ENCODE measurements at regions not wholly inside any gene's neighbourhood (a gene's known extent, or its start where the extent isn't known, plus 50 kb on each side); places are given as distances from the start of the nearest gene placed in this dataset.
A peak's percentile ranks its signal among the peaks of the same experiment; 100 is the strongest.
"Not testable (repeated sequence)": the region's sequence is repeated elsewhere in the genome, so short reads cannot be mapped to it uniquely, and the experiment has no call there.

GRCh38 chr12:61554268-61555008, 705.8 kb upstream of the USP15 start:
- in situ Hi-C loops (cut with HindIII; ENCODE audit: low pct_unique_long_range_greater_than_20kb, low sequenced_read_pairs), result no loop called here
- TF ChIP-seq JUND (IDR thresholded peaks at IDR 0.05; ENCODE audit: low read depth), result no peak
- no peak for DNase-seq (ENCODE audit: low read depth in 1 of 2, low spot score in 1 of 2)

GRCh38 chr12:61563665-61564450, 696.3 kb upstream of the USP15 start:
- in situ Hi-C loops (cut with HindIII; ENCODE audit: low pct_unique_long_range_greater_than_20kb, low sequenced_read_pairs), result no loop called here
- DNase-seq (ENCODE audit: low read depth in 1 of 2, low spot score in 1 of 2), result no peak
- no peak for TF ChIP-seq JUND (IDR thresholded peaks at IDR 0.05; ENCODE audit: low read depth)

GRCh38 chr12:61564466-61564865, 695.7 kb upstream of the USP15 start:
- TF ChIP-seq JUND (IDR thresholded peaks at IDR 0.05; ENCODE audit: low read depth), result no peak
- DNase-seq (ENCODE audit: low read depth in 1 of 2, low spot score in 1 of 2), result no peak
- in situ Hi-C loops (cut with HindIII; ENCODE audit: low pct_unique_long_range_greater_than_20kb, low sequenced_read_pairs), result no loop called here

- TF ChIP-seq JUND (IDR thresholded peaks at IDR 0.05; ENCODE audit: low read depth), result no peak
- in situ Hi-C loops (cut with HindIII; ENCODE audit: low pct_unique_long_range_greater_than_20kb, low sequenced_read_pairs), result no loop called here
- DNase-seq (ENCODE audit: low read depth in 1 of 2, low spot score in 1 of 2), result no peak
Observed at GRCh38 chr12:61566183-61566582, 694.0 kb upstream of the USP15 start.

- no peak for DNase-seq (ENCODE audit: low read depth in 1 of 2, low spot score in 1 of 2)
- TF ChIP-seq JUND (IDR thresholded peaks at IDR 0.05; ENCODE audit: low read depth), result no peak
- in situ Hi-C loops (cut with HindIII; ENCODE audit: low pct_unique_long_range_greater_than_20kb, low sequenced_read_pairs), result no loop called here
Observed at GRCh38 chr12:61574339-61574738, 685.9 kb upstream of the USP15 start.

GRCh38 chr12:61584943-61585342, 675.3 kb upstream of the USP15 start:
- no peak for TF ChIP-seq JUND (IDR thresholded peaks at IDR 0.05; ENCODE audit: low read depth)
- no peak for DNase-seq (ENCODE audit: low read depth in 1 of 2, low spot score in 1 of 2)
- in situ Hi-C loops (cut with HindIII; ENCODE audit: low pct_unique_long_range_greater_than_20kb, low sequenced_read_pairs), result no loop called here

- in situ Hi-C loops (cut with HindIII; ENCODE audit: low pct_unique_long_range_greater_than_20kb, low sequenced_read_pairs); DNase-seq (ENCODE audit: low read depth in 1 of 2, low spot score in 1 of 2): not testable (repeated sequence)
Observed at GRCh38 chr12:61590864-61591263, 669.3 kb upstream of the USP15 start.

GRCh38 chr12:61610143-61610542, 650.1 kb upstream of the USP15 start:
- no peak for DNase-seq (ENCODE audit: low read depth in 1 of 2, low spot score in 1 of 2)
- TF ChIP-seq JUND (IDR thresholded peaks at IDR 0.05; ENCODE audit: low read depth), result no peak

GRCh38 chr12:61629702-61630101, 630.5 kb upstream of the USP15 start:
- TF ChIP-seq JUND (IDR thresholded peaks at IDR 0.05; ENCODE audit: low read depth), result no peak

More at GRCh38 chr12:61610143-61610542, 650.1 kb upstream of the USP15 start:
- in situ Hi-C loops (cut with HindIII; ENCODE audit: low pct_unique_long_range_greater_than_20kb, low sequenced_read_pairs), result no loop called here

GRCh38 chr12:61646639-61647038, 613.6 kb upstream of the USP15 start:
- in situ Hi-C loops (cut with HindIII; ENCODE audit: low pct_unique_long_range_greater_than_20kb, low sequenced_read_pairs), result no loop called here
- DNase-seq (ENCODE audit: low read depth in 1 of 2, low spot score in 1 of 2), result no peak
- no peak for TF ChIP-seq JUND (IDR thresholded peaks at IDR 0.05; ENCODE audit: low read depth)

More at GRCh38 chr12:61629702-61630101, 630.5 kb upstream of the USP15 start:
- no peak for DNase-seq (ENCODE audit: low read depth in 1 of 2, low spot score in 1 of 2)
- in situ Hi-C loops (cut with HindIII; ENCODE audit: low pct_unique_long_range_greater_than_20kb, low sequenced_read_pairs), result no loop called here

- no peak for TF ChIP-seq JUND (IDR thresholded peaks at IDR 0.05; ENCODE audit: low read depth)
- in situ Hi-C loops (cut with HindIII; ENCODE audit: low pct_unique_long_range_greater_than_20kb, low sequenced_read_pairs), result no loop called here
- DNase-seq (ENCODE audit: low read depth in 1 of 2, low spot score in 1 of 2), result no peak
Observed at GRCh38 chr12:61647566-61647965, 612.6 kb upstream of the USP15 start.

- no peak for DNase-seq (ENCODE audit: low read depth in 1 of 2, low spot score in 1 of 2)
- TF ChIP-seq JUND (IDR thresholded peaks at IDR 0.05; ENCODE audit: low read depth), result no peak
- in situ Hi-C loops (cut with HindIII; ENCODE audit: low pct_unique_long_range_greater_than_20kb, low sequenced_read_pairs), result no loop called here
Observed at GRCh38 chr12:61652265-61652664, 607.9 kb upstream of the USP15 start.

- in situ Hi-C loops (cut with HindIII; ENCODE audit: low pct_unique_long_range_greater_than_20kb, low sequenced_read_pairs), result no loop called here
- TF ChIP-seq JUND (IDR thresholded peaks at IDR 0.05; ENCODE audit: low read depth), result no peak
- DNase-seq (ENCODE audit: low read depth in 1 of 2, low spot score in 1 of 2), result peak in 1 of 2 experiments; percentile 47
Observed at GRCh38 chr12:61654698-61655097, 605.5 kb upstream of the USP15 start.
